GM12801 (cell line): ENCODE measurements at regions not wholly inside any gene's neighbourhood (a gene's known extent, or its start where the extent isn't known, plus 50 kb on each side); places are given as distances from the start of the nearest gene placed in this dataset.

Source experiments
- TF ChIP-seq, protein P1 (sequence below): IDR thresholded peaks from one replicate; pipeline ENCODE4 v1.5.1; 2011; ENCODE audit warnings: control low read depth; ENCODE audit not compliant: insufficient read length; ENCODE audit errors: extremely low read depth

DNA sequence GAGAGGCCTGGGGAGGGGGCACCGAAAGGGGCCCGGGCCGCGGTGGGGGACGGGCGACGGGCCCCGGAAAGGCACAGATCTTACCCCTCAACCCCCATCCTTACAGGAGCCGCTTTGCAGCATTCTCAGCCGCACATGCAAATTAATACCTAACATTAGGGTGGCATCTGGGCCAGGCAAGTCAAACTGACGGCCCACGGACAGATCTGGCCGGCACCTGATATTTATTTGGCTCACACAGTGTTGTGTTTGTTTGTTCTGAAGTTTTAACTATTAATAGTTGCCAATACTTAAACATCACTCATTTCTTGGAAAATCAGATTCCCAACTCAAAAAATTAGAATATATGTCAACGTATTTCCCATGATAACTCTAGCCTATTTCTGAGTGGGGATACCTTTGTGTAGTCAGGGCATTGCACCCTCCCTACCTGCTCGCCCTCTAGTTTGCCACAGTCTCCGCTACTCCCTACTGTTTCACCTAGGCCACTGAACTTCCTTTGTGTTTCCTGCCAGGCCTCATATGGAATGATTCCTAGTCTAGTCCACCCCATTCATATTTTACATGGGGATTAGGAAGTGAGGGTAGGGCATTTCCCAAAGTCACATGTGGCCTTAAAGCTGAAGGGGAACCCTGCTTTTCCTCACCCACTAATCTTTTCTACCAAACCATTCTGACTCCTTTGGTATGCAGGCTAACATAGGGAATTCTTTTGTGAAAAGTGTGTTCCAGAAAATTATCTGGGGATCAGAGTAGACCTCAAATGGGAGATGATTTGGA, 71.9 kb upstream of the LARP1 start:
- TF ChIP-seq, protein P1, sequence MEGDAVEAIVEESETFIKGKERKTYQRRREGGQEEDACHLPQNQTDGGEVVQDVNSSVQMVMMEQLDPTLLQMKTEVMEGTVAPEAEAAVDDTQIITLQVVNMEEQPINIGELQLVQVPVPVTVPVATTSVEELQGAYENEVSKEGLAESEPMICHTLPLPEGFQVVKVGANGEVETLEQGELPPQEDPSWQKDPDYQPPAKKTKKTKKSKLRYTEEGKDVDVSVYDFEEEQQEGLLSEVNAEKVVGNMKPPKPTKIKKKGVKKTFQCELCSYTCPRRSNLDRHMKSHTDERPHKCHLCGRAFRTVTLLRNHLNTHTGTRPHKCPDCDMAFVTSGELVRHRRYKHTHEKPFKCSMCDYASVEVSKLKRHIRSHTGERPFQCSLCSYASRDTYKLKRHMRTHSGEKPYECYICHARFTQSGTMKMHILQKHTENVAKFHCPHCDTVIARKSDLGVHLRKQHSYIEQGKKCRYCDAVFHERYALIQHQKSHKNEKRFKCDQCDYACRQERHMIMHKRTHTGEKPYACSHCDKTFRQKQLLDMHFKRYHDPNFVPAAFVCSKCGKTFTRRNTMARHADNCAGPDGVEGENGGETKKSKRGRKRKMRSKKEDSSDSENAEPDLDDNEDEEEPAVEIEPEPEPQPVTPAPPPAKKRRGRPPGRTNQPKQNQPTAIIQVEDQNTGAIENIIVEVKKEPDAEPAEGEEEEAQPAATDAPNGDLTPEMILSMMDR: no peak

DNA sequence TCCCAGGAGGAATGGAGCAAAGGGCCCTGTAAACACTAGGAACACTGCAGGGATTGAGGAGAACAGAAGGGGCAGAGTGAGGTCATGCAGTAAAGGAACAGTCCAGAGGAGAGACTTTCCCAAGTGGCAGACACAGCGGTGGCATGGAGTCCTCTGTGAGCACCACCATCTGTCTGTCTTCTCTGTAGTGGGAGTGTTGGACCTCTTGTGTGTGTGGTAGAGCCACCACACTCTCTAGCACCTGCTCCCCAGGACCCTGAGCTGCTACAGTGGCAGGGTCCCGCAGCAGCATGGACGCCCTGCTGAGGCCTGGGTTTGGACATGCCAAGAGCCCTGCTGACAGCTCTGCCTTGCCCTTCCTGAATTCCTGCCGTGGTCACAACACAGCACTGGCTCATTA, 75.7 kb upstream of the LARP1 start:
- TF ChIP-seq, protein P1: no peak

DNA sequence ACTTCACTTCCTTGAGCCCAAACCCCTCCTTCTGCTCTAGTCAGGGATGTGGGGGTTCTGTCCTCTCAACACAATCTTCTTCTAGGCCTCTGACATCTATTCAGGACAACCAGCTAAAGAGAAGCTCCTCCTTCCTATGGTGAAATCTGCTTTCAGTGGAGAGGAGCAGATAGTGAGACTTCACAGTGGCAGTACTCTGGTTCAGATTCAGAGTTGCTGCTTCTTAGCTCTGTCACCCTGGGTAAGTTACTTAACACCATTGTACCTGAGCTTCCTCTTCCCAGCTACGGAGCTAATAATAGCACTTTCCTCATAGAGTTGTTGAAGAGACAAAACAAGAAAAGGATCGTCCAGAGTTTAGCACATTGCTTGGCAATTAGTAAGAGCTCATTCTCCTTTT, 77.3 kb upstream of the LARP1 start:
- TF ChIP-seq, protein P1: no peak

DNA sequence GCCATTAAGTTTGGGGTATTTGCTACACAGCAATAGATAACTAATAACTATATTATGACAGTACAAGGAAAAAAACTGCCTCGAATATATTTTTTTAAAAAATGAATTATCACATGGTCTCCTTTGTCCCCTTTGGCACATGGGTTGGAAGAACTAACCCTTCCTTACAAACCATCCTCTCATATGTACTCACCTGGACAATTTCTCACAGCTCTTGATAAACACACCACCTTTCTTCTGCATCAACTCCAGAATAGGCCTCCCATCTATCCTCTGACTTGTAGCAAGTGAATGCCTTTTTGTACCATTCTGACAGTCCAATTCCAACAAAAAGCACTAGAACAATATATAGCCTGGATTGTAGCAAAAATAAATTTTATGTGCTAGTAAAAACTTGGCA, 78.7 kb upstream of the LARP1 start:
- TF ChIP-seq, protein P1: no peak

DNA sequence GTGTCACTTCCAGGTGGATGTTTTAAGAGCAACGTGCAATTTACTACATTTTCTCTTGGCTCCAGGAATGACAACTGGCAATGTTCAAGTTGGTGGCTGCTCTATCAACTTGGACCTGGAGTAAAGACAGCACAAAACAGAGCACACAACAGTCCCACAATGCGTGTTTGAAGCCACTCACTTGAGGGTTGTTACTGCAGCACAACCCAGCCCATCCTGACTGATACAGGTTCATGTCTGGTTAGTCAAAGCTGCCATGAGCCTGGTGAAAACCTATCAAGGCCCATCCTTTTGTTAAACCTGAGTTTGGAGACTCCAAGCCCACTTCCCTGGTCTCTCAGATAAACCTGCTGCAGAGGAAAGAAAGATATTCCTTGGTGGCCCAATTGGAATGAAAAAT, 81.1 kb upstream of the LARP1 start:
- TF ChIP-seq, protein P1: no peak

DNA sequence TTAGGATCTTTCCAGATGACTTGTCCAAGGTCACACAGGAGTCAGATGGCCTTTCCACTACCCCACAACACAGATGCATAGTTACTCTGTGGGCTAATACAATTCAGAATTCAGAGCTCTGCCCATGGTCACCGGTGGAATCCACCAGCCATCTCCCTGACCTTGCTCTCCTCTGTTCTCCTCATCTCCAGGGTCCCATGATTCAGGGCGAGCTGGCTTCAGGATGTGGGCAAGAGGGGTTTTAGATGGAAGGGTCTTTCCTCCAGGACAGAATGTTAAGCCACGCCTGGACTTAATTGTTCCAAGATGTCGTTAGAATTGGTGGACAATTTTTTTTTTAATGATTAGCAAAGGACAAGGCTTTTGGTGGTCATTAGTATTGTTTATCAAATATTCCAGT, 81.7 kb upstream of the LARP1 start:
- TF ChIP-seq, protein P1: no peak

DNA sequence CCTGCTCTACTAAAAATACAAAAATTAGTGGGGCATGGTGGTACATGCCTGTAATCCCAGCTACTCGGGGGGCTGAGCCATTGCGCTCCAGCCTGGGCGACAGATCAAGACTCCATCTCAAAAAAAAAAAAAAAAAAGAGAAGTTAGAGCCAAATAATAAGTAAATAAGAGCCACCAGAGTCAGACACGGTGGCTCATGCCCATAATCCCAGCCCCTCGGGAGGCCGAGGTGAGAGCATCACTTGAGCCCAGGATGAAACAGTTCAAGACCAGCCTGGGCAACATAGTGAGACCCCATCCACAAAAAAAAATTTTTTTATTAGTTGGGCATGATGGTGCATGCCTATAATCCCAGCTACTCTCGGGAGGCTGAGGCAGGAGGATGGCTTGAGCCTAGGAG, 85.8 kb upstream of the LARP1 start:
- TF ChIP-seq, protein P1: no peak
